MM.1S (cell line): ENCODE measurements at regions not wholly inside any gene's neighbourhood (a gene's known extent, or its start where the extent isn't known, plus 50 kb on each side); places are given as distances from the start of the nearest gene placed in this dataset.
A peak's percentile ranks its signal among the peaks of the same experiment; 100 is the strongest.
"Not testable (repeated sequence)": the region's sequence is repeated elsewhere in the genome, so short reads cannot be mapped to it uniquely, and the experiment has no call there.

ENCODE experiments used
- DNase-seq: peaks from one replicate; pipeline ENCODE4 v3.0.0-alpha.2; 2015
- H2AFZ ChIP-seq: fragments of 300-600 bp; sonication (generic); 2 replicates; pipeline ENCODE4 v1.6.0; 2016; ENCODE audit warnings: antibody characterized with exemption, low read length
- H3F3A ChIP-seq: fragments of 300-600 bp; sonication (generic); 2 replicates; pipeline ENCODE4 v1.6.1; 2016; ENCODE audit warnings: mild to moderate bottlenecking, antibody characterized with exemption, low read length, moderate library complexity, mixed read lengths; ENCODE audit not compliant: insufficient read depth
- H3K27ac ChIP-seq: fragments of 300-600 bp; sonication (generic); 2 replicates; pipeline ENCODE4 v1.5.1; 2016; ENCODE audit warnings: mild to moderate bottlenecking, low read length
- H3K27me3 ChIP-seq: fragments of 300-600 bp; sonication (generic); replicated peaks from 2 replicates; pipeline ENCODE4 v1.6.0; 2016; ENCODE audit warnings: low read length; ENCODE audit not compliant: insufficient read depth
- H3K36me3 ChIP-seq: fragments of 300-600 bp; sonication (generic); replicated peaks from 2 replicates; pipeline ENCODE4 v1.6.1; 2016; ENCODE audit warnings: mild to moderate bottlenecking, low read length, mixed read lengths; ENCODE audit not compliant: insufficient read depth
- H3K4me1 ChIP-seq: fragments of 300-600 bp; sonication (generic); 2 replicates; pipeline ENCODE4 v1.6.1; 2016; ENCODE audit warnings: low read length, mixed read lengths
- H3K4me2 ChIP-seq: fragments of 300-600 bp; sonication (generic); 2 replicates; pipeline ENCODE4 v1.6.0; 2016; ENCODE audit warnings: low read depth, low read length
- H3K4me3 ChIP-seq: fragments of 300-600 bp; sonication (generic); 2 replicates; pipeline ENCODE4 v1.5.1; 2016; ENCODE audit warnings: low read length, mixed read lengths
- H3K79me2 ChIP-seq: fragments of 300-600 bp; sonication (generic); 2 replicates; pipeline ENCODE4 v1.6.1; 2016; ENCODE audit warnings: mixed run types, low read length, mixed read lengths
- H3K9ac ChIP-seq: fragments of 300-600 bp; sonication (generic); 2 replicates; pipeline ENCODE4 v1.6.1; 2016; ENCODE audit warnings: low read length, mixed read lengths
- H3K9me2 ChIP-seq: fragments of 300-600 bp; sonication (generic); replicated peaks from 2 replicates; pipeline ENCODE4 v1.6.1; 2016; ENCODE audit warnings: mild to moderate bottlenecking, low read length, mixed read lengths; ENCODE audit not compliant: insufficient read depth
- H3K9me3 ChIP-seq: fragments of 300-600 bp; sonication (generic); replicated peaks from 2 replicates; pipeline ENCODE4 v1.6.1; 2016; ENCODE audit warnings: mild to moderate bottlenecking, low read length, mixed read lengths; ENCODE audit not compliant: insufficient read depth
- H4K20me1 ChIP-seq: fragments of 300-600 bp; sonication (generic); 2 replicates; pipeline ENCODE4 v1.6.1; 2016; ENCODE audit warnings: mild to moderate bottlenecking, low read length, moderate library complexity, mixed read lengths; ENCODE audit not compliant: insufficient read depth
- CTCF ChIP-seq: fragments of 300-600 bp; sonication (generic); IDR thresholded peaks from 2 replicates; pipeline ENCODE4 v1.5.1; 2016; ENCODE audit warnings: antibody characterized with exemption, low read length, mixed read lengths
- EZH2 ChIP-seq: fragments of 300-600 bp; sonication (generic); optimal IDR thresholded peaks from 2 replicates; pipeline ENCODE3; 2017; ENCODE audit warnings: low read depth, mild to moderate bottlenecking, antibody characterized with exemption, low read length, mixed read lengths
- EZH2phosphoT487 ChIP-seq: fragments of 300-600 bp; sonication (generic); IDR thresholded peaks from 2 replicates; pipeline ENCODE4 v1.6.1; 2018; ENCODE audit warnings: antibody characterized with exemption, low read length

GRCh38 chr7:86372262-86372661, 271.4 kb upstream of the GRM3 start:
- Histone ChIP-seq H3K27me3 (no peaks in the 10 kb centered on the region), H3K4me1 (no peaks in the 10 kb centered on the region), H4K20me1 (no peaks in the 10 kb centered on the region), H3K9me3 (no peaks in the 10 kb centered on the region), H3K79me2 (no peaks in the 10 kb centered on the region), H3K9me2 (no peaks in the 10 kb centered on the region), H3K36me3 (no peaks in the 10 kb centered on the region), H3K27ac (no peak overlapping the region), H3K9ac (no peak overlapping the region), H3K4me2 (no peak overlapping the region), H3K4me3 (no peak overlapping the region), H3F3A (no peaks in the 10 kb centered on the region), H2AFZ (no peak overlapping the region)
- peak; percentile 26 for DNase-seq
- TF ChIP-seq CTCF (no peak), EZH2 (no peak), EZH2phosphoT487 (no peak)

- Histone ChIP-seq H3K27ac (no peak overlapping the region), H4K20me1 (no peaks in the 10 kb centered on the region), H3K27me3 (no peaks in the 10 kb centered on the region), H3K4me1 (no peaks in the 10 kb centered on the region), H3K4me3 (no peak overlapping the region), H3K36me3 (no peaks in the 10 kb centered on the region), H3K4me2 (no peak overlapping the region), H3F3A (no peaks in the 10 kb centered on the region), H3K79me2 (no peaks in the 10 kb centered on the region), H3K9me3 (no peaks in the 10 kb centered on the region), H2AFZ (no peak overlapping the region), H3K9me2 (no peaks in the 10 kb centered on the region), H3K9ac (no peak overlapping the region)
- TF ChIP-seq CTCF (no peak), EZH2 (no peak), EZH2phosphoT487 (no peak)
- DNase-seq = no peak
These were observed 276.8 kb upstream of the GRM3 start for GRCh38 chr7:86366946-86367345.

- not testable (repeated sequence) for H3K4me1 ChIP-seq, H3K79me2 ChIP-seq, H3K27ac ChIP-seq, H3K9ac ChIP-seq, DNase-seq, H3F3A ChIP-seq, H4K20me1 ChIP-seq, H3K4me2 ChIP-seq, H3K9me3 ChIP-seq, H2AFZ ChIP-seq, H3K27me3 ChIP-seq, H3K9me2 ChIP-seq, H3K36me3 ChIP-seq, H3K4me3 ChIP-seq
These were observed 303.3 kb upstream of the GRM3 start for GRCh38 chr7:86340407-86340806.

- no peaks in the 10 kb centered on the region for H3K79me2 ChIP-seq
- no peaks in the 10 kb centered on the region for H3K27me3 ChIP-seq
- H3K9me2 ChIP-seq = no peaks in the 10 kb centered on the region
- no peaks in the 10 kb centered on the region for H4K20me1 ChIP-seq
- no peak overlapping the region for H3K4me2 ChIP-seq
- no peaks in the 10 kb centered on the region for H3K9me3 ChIP-seq
- TF ChIP-seq EZH2phosphoT487 = no peak
- no peak for TF ChIP-seq EZH2
- TF ChIP-seq CTCF = no peak
- no peak for DNase-seq
- H3K9ac ChIP-seq = no peak overlapping the region
- H2AFZ ChIP-seq = no peak overlapping the region
- H3K36me3 ChIP-seq = no peaks in the 10 kb centered on the region
- no peak overlapping the region for H3K27ac ChIP-seq
- H3F3A ChIP-seq = no peaks in the 10 kb centered on the region
- H3K4me3 ChIP-seq = no peak overlapping the region
- no peaks in the 10 kb centered on the region for H3K4me1 ChIP-seq
These were observed 304.7 kb upstream of the GRM3 start for GRCh38 chr7:86339051-86339450.
